ENCODE measurements at regions not wholly inside any gene's neighbourhood (a gene's known extent, or its start where the extent isn't known, plus 50 kb on each side); places are given as distances from the start of the nearest gene placed in this dataset.
"Not testable (repeated sequence)": the region's sequence is repeated elsewhere in the genome, so short reads cannot be mapped to it uniquely, and the experiment has no call there.

GRCh38 chr13:79986890-79987289 lies 354.0 kb downstream of the SPRY2 start:
- DNase-seq (ENCODE audit: low read depth in 2 of 2), result no peak

GRCh38 chr13:79974935-79975650 lies 365.8 kb downstream of the SPRY2 start:
- DNase-seq (ENCODE audit: low read depth in 2 of 2), result not testable (repeated sequence)

- DNase-seq (ENCODE audit: low read depth in 2 of 2), result no peak
Observed at GRCh38 chr13:79973533-79973963, 367.4 kb downstream of the SPRY2 start.

- DNase-seq (ENCODE audit: low read depth in 2 of 2), result no peak
Observed at GRCh38 chr13:79972066-79972569, 368.8 kb downstream of the SPRY2 start.

GRCh38 chr13:79966493-79966895 lies 374.4 kb downstream of the SPRY2 start:
- DNase-seq (ENCODE audit: low read depth in 2 of 2), result no peak

GRCh38 chr13:79966059-79966458 lies 374.9 kb downstream of the SPRY2 start:
- no peak for DNase-seq (ENCODE audit: low read depth in 2 of 2)

- no peak for DNase-seq (ENCODE audit: low read depth in 2 of 2)
Observed at GRCh38 chr13:79946556-79946955, 394.4 kb downstream of the SPRY2 start.

- DNase-seq (ENCODE audit: low read depth in 2 of 2), result no peak
Observed at GRCh38 chr13:79943346-79944023, 397.4 kb downstream of the SPRY2 start.

GRCh38 chr13:79941752-79942151 lies 399.2 kb downstream of the SPRY2 start:
- DNase-seq (ENCODE audit: low read depth in 2 of 2), result no peak

GRCh38 chr13:79939689-79940088 lies 401.2 kb downstream of the SPRY2 start:
- no peak for DNase-seq (ENCODE audit: low read depth in 2 of 2)

GRCh38 chr13:79937771-79938216 lies 403.1 kb downstream of the SPRY2 start:
- no peak for DNase-seq (ENCODE audit: low read depth in 2 of 2)

GRCh38 chr13:79937311-79937710 lies 403.6 kb downstream of the SPRY2 start:
- no peak for DNase-seq (ENCODE audit: low read depth in 2 of 2)

- DNase-seq (ENCODE audit: low read depth in 2 of 2), result no peak
Observed at GRCh38 chr13:79936368-79937136, 404.4 kb downstream of the SPRY2 start.

GRCh38 chr13:79935121-79935520 lies 405.8 kb downstream of the SPRY2 start:
- no peak for DNase-seq (ENCODE audit: low read depth in 2 of 2)

- DNase-seq (ENCODE audit: low read depth in 2 of 2), result no peak
Observed at GRCh38 chr13:79933389-79933788, 407.5 kb downstream of the SPRY2 start.

- DNase-seq (ENCODE audit: low read depth in 2 of 2), result no peak
Observed at GRCh38 chr13:79932556-79932955, 408.4 kb downstream of the SPRY2 start.

- DNase-seq (ENCODE audit: low read depth in 2 of 2), result not testable (repeated sequence)
Observed at GRCh38 chr13:79923973-79924556, 416.9 kb downstream of the SPRY2 start.

- DNase-seq (ENCODE audit: low read depth in 2 of 2), result no peak
Observed at GRCh38 chr13:79919091-79919490, 421.8 kb downstream of the SPRY2 start.

GRCh38 chr13:79918620-79919019 lies 422.3 kb downstream of the SPRY2 start:
- no peak for DNase-seq (ENCODE audit: low read depth in 2 of 2)

- DNase-seq (ENCODE audit: low read depth in 2 of 2), result no peak
Observed at GRCh38 chr13:79917628-79918027, 423.3 kb downstream of the SPRY2 start.

GRCh38 chr13:79915114-79915811 lies 425.7 kb downstream of the SPRY2 start:
- DNase-seq (ENCODE audit: low read depth in 2 of 2), result no peak

All from stimulated activated CD4-positive, alpha-beta T cell treated with anti-CD3 and anti-CD28 coated beads, Interleukin-1b, Interleukin-23, amount 100 ng/mL, for 4 hours (primary cell).